HFF-Myc (cell line): ENCODE measurements at regions not wholly inside any gene's neighbourhood (a gene's known extent, or its start where the extent isn't known, plus 50 kb on each side); places are given as distances from the start of the nearest gene placed in this dataset.

ENCODE experiments used
- DNase-seq: peaks from one replicate; pipeline ENCODE4 v3.0.0-alpha.2; 2011; ENCODE audit warnings: low read depth; ENCODE audit errors: extremely low read depth
- H3K4me3 ChIP-seq: replicated peaks from 2 replicates; pipeline ENCODE4 v1.5.1; 2011; ENCODE audit warnings: low read depth, mild to moderate bottlenecking, control low read depth, low read length
- TF ChIP-seq, protein P1 (sequence below): IDR thresholded peaks from 2 replicates; pipeline ENCODE4 v1.5.1; 2012; ENCODE audit warnings: mild to moderate bottlenecking, low read depth, low read length, control low read depth; ENCODE audit errors: missing control alignments

DNA sequence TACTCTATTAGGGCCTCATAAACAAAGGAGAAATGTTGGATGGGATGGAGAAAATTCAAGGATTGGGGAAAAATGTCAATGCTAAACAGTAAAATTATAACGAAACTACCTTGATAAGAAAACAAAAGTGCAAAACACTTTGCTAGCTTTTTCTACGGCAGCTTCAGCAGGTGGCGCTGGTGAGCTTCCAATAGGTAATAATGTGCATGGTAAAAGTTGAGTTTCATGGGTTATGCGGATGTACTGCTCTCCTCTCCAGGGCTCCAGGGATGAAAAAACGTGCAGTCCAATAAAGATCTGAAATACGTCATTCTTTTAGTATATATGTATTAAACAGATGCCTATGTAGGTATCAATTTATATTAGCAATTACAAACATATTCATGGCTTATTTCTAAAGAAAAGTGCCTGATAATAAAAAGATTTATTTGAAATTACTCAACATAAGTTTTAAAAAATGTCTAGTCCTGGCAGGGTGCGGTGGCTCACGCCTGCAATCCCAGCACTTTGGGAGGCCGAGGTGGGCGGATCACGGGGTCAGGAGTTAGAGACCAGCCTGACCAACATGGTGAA lies 239.6 kb downstream of the GRXCR1 start:
- peak; percentile 21 for DNase-seq
- TF ChIP-seq, protein P1, sequence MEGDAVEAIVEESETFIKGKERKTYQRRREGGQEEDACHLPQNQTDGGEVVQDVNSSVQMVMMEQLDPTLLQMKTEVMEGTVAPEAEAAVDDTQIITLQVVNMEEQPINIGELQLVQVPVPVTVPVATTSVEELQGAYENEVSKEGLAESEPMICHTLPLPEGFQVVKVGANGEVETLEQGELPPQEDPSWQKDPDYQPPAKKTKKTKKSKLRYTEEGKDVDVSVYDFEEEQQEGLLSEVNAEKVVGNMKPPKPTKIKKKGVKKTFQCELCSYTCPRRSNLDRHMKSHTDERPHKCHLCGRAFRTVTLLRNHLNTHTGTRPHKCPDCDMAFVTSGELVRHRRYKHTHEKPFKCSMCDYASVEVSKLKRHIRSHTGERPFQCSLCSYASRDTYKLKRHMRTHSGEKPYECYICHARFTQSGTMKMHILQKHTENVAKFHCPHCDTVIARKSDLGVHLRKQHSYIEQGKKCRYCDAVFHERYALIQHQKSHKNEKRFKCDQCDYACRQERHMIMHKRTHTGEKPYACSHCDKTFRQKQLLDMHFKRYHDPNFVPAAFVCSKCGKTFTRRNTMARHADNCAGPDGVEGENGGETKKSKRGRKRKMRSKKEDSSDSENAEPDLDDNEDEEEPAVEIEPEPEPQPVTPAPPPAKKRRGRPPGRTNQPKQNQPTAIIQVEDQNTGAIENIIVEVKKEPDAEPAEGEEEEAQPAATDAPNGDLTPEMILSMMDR = peak; percentile 67
- H3K4me3 ChIP-seq = no peak overlapping the region

DNA sequence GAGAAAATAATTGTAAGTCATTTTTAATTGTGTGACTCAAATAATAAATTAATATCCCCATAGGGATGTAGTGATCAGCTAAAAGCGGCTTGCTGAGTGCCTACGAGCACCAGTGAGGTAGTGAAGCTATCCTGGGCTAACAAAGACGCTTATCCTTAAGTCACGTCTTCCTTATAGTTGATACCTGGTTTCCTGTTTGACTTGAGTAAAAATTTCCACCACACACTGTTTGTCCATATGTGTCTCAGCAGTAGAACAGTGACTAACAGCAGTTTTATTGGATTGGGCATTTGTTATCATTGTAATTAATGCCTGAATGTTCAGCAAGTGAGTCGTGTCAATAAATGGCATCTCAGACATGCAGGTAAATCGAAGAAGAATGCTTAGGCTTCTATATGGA lies 241.1 kb downstream of the GRXCR1 start:
- H3K4me3 ChIP-seq = no peak overlapping the region
- TF ChIP-seq, protein P1 = no peak
- no peak for DNase-seq

DNA sequence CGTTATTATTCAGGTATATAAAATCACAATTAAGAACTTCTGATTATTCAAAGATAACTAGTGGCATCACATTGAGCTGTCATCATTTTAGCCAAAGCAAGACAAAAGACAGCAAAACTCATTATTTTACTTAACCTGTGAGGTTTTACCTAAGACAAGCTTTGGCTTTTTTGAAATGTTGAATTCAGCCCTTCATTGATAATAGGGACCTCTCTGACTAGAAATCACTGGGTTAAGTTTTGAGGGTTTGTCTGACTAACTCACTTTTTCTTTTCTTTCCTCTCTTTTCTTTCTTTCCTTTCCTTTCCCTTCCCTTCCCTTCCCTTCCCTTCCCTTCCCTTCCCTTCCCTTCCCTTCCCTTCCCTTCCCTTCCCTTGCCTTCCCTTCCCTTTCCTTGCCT lies 244.2 kb downstream of the GRXCR1 start:
- no peak for DNase-seq
- no peak overlapping the region for H3K4me3 ChIP-seq
- TF ChIP-seq, protein P1 = no peak

DNA sequence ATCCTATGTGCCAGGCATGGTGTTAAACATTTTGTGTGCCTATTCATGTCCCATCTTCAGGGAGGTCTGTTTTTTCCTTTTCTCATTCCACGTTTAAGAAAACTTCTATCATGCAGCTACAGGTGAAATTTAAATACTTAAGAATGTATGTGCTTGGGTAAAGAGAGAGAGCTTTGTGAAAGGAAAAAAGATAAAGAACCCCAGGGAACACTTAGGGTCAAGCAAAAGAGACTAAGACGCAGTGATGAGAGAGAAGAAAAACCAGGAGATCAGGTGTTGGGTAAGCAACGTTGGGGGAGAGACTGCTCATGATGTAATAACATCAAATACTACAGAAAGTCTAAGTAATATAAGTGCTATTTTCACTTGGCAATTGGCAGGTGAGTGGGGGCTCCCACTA lies 253.7 kb downstream of the GRXCR1 start:
- TF ChIP-seq, protein P1 = no peak
- H3K4me3 ChIP-seq = no peak overlapping the region
- DNase-seq = no peak

DNA sequence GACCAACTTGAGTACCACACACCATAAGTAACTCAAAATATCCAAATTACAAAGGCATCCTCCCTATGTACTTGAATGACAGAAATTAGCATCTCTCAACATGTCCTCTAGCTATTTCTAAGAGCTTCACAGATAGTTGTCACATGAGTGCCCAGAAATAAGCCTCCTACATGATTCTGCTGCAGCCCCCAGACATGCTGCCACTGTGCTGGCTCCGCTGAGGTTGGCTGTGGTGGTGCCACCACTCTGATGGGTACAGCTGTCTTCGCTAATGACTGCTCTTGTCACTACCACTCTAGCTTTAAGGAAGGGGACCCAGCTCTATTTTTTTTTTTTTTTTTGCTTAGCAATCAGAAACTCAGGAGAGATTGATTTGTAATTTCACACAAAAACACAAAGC lies 256.0 kb downstream of the GRXCR1 start:
- no peak overlapping the region for H3K4me3 ChIP-seq
- TF ChIP-seq, protein P1 = no peak
- DNase-seq = no peak

DNA sequence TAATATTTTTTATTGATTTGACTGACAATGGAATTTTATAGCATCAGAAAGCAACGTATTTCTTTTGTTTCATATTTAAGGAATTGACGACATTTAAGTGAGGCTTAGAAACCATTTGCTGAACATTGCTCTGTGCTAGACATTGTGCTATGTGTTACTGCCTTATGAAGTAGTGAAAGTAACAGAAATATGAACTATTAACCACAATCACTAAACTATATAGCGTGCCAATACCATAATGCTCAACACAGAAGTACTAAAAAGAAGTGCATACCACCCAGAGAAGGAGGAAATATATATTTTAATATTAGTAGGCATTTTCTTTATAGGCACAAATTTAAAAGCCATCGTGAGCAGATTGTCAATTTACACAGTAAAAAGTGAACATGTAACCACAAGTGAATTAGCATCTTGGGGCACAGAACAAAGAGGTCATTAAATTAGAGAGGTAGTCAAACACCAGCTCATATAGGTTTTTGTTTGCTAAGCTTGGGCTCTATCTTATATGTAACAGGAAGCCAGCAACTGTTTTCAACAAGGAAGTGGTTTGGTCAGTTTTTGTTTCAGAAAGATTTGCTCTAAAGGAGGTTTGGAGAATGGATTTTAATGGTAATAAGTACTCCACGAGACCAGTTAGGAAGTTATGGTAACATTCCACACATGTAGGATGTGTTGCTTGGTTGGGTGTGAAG lies 270.7 kb downstream of the GRXCR1 start:
- DNase-seq = no peak
- TF ChIP-seq, protein P1 = no peak
- H3K4me3 ChIP-seq = no peak overlapping the region
